OCI-LY7 (cell line): ENCODE measurements at regions not wholly inside any gene's neighbourhood (a gene's known extent, or its start where the extent isn't known, plus 50 kb on each side); places are given as distances from the start of the nearest gene placed in this dataset.
"Not testable (repeated sequence)": the region's sequence is repeated elsewhere in the genome, so short reads cannot be mapped to it uniquely, and the experiment has no call there.

Experiments used
- EZH2phosphoT487 ChIP-seq: fragments of 200-600 bp; sonication (generic); IDR thresholded peaks from 2 replicates; pipeline ENCODE4 v1.6.1; 2018; ENCODE audit warnings: low read depth, borderline replicate concordance, mild to moderate bottlenecking, mixed run types, antibody characterized with exemption, low read length, moderate library complexity, mixed read lengths
- TF ChIP-seq, protein P1 (sequence below): fragments of 200-600 bp; sonication (generic); conservative IDR thresholded peaks from 2 replicates; pipeline ENCODE4 v1.5.1; 2014; ENCODE audit warnings: mild to moderate bottlenecking, antibody characterized with exemption, low read length, moderate library complexity, mixed read lengths

GRCh38 chr1:173271021-173271420 lies 63.9 kb upstream of the TNFSF4 start:
- TF ChIP-seq, protein P1, sequence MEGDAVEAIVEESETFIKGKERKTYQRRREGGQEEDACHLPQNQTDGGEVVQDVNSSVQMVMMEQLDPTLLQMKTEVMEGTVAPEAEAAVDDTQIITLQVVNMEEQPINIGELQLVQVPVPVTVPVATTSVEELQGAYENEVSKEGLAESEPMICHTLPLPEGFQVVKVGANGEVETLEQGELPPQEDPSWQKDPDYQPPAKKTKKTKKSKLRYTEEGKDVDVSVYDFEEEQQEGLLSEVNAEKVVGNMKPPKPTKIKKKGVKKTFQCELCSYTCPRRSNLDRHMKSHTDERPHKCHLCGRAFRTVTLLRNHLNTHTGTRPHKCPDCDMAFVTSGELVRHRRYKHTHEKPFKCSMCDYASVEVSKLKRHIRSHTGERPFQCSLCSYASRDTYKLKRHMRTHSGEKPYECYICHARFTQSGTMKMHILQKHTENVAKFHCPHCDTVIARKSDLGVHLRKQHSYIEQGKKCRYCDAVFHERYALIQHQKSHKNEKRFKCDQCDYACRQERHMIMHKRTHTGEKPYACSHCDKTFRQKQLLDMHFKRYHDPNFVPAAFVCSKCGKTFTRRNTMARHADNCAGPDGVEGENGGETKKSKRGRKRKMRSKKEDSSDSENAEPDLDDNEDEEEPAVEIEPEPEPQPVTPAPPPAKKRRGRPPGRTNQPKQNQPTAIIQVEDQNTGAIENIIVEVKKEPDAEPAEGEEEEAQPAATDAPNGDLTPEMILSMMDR, result not testable (repeated sequence)
- TF ChIP-seq EZH2phosphoT487, result not testable (repeated sequence)
